ACC112 (cell line): ENCODE measurements at regions not wholly inside any gene's neighbourhood (a gene's known extent, or its start where the extent isn't known, plus 50 kb on each side); places are given as distances from the start of the nearest gene placed in this dataset.

Source experiments
- H2AFZ ChIP-seq: fragments of 200-600 bp; sonication (generic); one replicate; pipeline ENCODE4 v1.6.0; 2017; ENCODE audit warnings: antibody characterized with exemption, low read length; ENCODE audit not compliant: unreplicated experiment
- H3K27ac ChIP-seq: fragments of 200-600 bp; sonication (generic); 2 replicates; pipeline ENCODE4 v1.5.1; 2014; ENCODE audit warnings: low read depth, mild to moderate bottlenecking, antibody characterized with exemption, low read length, moderate library complexity
- H3K27me3 ChIP-seq: fragments of 200-600 bp; sonication (generic); 2 replicates; pipeline ENCODE4 v1.6.1; 2014; ENCODE audit warnings: mild to moderate bottlenecking, antibody characterized with exemption, low read length, moderate library complexity, mixed read lengths; ENCODE audit not compliant: insufficient read depth
- H3K36me3 ChIP-seq: fragments of 200-600 bp; sonication (generic); 2 replicates; pipeline ENCODE4 v1.6.1; 2016; ENCODE audit warnings: mild to moderate bottlenecking, antibody characterized with exemption, low read length, moderate library complexity, mixed read lengths; ENCODE audit not compliant: insufficient read depth
- H3K4me1 ChIP-seq: fragments of 200-600 bp; sonication (generic); one replicate; pipeline ENCODE4 v1.6.1; 2016; ENCODE audit warnings: low read length, mixed read lengths; ENCODE audit not compliant: insufficient read depth, unreplicated experiment, control insufficient read depth
- H3K4me3 ChIP-seq: fragments of 200-600 bp; sonication (generic); 2 replicates; pipeline ENCODE4 v1.5.1; 2014; ENCODE audit warnings: mild to moderate bottlenecking, low read depth, low read length
- H3K79me2 ChIP-seq: fragments of 200-600 bp; sonication (generic); one replicate; pipeline ENCODE4 v1.6.0; 2016; ENCODE audit warnings: low read length; ENCODE audit not compliant: control insufficient read depth, unreplicated experiment, insufficient read depth

DNA sequence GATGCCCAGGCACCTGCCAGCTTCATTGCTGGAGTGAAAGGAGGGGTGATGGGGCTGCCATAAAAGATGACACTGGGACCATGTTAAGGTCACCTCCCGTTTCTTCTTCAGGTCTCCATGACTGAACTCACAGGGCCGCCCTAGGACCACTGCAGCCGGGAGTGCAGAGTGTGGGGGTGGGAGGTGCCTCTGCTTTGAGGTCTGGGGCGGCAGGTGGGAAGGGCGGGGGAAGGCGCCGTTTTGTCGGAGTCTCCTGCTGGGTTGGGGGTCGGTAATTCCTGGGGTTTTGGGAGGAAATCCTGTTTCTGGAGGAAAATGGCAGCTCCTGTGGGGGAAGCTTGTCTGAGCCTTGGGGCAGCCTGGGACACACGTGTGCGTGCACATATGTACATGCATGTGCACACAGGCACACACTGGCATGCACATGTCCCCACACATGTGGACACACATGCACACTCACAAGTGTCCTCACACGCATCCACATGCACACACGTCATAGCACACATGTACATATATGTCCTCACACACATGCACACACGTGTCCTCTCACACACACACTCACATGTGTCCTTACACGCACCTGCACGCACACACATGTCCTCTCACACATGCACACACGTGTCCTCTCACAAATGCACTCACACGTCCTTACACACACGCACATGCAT is 990.9 kb downstream of the BRD1 start:
- H3K27ac ChIP-seq, result no peak overlapping the region
- H3K36me3 ChIP-seq, result no peaks in the 10 kb centered on the region

DNA sequence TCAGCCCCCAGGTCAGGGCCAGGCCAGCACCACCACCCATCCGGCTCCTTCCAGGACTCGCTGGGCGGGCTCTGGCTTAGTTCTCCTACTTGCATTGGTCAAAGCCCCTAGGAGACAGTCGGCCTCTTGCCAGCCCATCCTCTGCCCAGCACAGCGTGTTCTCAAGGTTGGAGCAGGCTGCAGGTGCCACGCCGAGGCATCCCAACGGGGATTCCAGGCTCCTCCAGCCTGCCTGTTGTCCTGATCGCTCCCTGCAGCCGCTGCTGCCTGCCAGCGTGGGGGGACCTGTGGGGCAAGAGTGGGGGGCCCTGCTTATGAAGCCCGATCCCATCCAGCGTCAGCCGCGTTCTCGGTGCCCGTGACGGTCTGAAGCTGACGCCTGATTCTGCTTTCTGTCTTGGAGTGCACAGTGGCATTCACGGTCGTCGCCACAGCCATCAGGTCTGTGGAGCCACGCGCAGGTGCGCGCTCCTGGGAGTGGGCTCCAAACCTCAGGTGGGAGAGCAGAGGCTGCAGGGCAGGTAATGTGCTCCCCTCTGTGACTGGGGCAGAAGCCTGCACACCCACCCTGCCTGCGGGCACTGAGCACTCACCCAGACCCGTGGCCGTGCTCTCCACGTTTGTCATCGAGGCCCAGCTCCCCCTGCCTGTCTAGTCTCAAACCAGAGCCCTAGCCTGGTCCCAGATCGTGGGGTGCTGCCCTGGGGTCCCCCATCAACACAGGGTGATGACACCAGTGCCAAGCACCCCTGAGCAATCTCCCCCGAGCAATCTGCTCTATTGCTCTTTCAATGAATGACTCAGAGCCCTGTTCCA is 991.6 kb downstream of the BRD1 start:
- no peak overlapping the region for H2AFZ ChIP-seq
- no peak overlapping the region for H3K27ac ChIP-seq
- no peaks in the 10 kb centered on the region for H3K36me3 ChIP-seq
- H3K27me3 ChIP-seq, result no peaks in the 10 kb centered on the region
- H3K4me3 ChIP-seq, result no peak overlapping the region
- no peaks in the 10 kb centered on the region for H3K4me1 ChIP-seq
- H3K79me2 ChIP-seq, result no peaks in the 10 kb centered on the region

More for the DNA sequence above, 990.9 kb downstream of the BRD1 start:
- H3K4me1 ChIP-seq, result no peaks in the 10 kb centered on the region
- no peaks in the 10 kb centered on the region for H3K27me3 ChIP-seq
- no peak overlapping the region for H3K4me3 ChIP-seq
- H2AFZ ChIP-seq, result no peak overlapping the region
- H3K79me2 ChIP-seq, result no peaks in the 10 kb centered on the region

DNA sequence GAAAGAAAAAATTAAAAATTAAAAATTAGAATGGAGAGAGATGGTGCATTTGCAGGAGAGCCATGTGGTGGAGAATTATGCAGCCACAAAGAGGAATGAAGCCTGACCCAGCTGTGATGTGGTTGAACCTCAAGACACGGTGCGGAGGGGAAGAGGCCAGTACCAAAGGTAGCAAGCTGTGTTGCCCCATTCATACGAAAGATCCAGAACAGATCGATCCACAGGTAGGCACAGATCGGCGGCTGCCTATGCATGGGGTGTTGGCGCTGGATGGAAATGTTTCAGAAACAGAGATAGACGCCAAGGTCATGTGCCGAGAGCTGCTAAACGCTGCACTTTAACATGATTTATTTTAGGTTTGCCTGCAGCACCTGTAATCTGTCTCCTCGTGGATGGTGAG is 992.3 kb downstream of the BRD1 start:
- Histone ChIP-seq H3K4me1 (no peaks in the 10 kb centered on the region), H3K27me3 (no peaks in the 10 kb centered on the region), H2AFZ (no peak overlapping the region), H3K79me2 (no peaks in the 10 kb centered on the region), H3K4me3 (no peak overlapping the region), H3K27ac (no peak overlapping the region), H3K36me3 (no peaks in the 10 kb centered on the region)

DNA sequence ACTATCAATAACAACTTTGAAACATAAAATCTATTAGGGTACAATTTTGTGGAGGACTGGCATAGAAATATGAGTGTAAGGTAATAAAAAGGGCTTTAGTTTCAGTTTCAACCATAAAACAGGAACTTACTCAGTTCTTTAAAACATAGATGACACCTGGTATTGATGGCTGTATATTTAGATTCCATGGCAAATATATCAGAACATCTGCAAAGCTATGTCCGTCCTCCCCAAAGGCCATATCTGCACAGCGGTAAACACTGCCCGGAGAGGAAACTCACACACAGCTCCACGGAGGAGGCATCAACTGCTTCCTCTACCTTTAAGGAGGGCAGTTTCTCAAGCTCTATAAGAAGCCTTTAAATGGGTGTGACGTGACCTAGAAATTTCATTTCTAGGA is 993.3 kb downstream of the BRD1 start:
- Histone ChIP-seq H3K4me1 (no peaks in the 10 kb centered on the region), H3K4me3 (no peak overlapping the region), H3K36me3 (no peaks in the 10 kb centered on the region), H2AFZ (no peak overlapping the region), H3K27me3 (no peaks in the 10 kb centered on the region), H3K79me2 (no peaks in the 10 kb centered on the region), H3K27ac (no peak overlapping the region)

DNA sequence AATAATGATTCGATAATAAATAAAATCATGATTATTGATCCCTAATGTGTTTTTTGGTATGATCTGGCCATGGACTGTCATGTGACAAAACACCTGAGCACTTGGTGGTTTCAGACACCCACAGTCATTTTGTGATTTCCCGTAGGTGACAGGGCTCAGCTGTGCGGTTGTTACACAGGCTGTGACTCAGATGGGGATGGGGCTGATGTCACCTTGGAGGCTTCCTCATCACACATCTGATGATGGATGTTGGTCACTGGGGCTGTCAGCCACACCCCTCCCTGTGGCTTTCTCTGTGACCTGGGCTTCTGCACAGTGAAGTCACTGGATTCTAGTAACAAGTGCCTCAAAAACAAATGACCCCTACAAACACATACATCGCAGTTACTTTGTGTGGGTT is 995.1 kb downstream of the BRD1 start:
- H3K27me3 ChIP-seq, result no peaks in the 10 kb centered on the region
- no peaks in the 10 kb centered on the region for H3K36me3 ChIP-seq
- no peaks in the 10 kb centered on the region for H3K79me2 ChIP-seq
- H3K4me1 ChIP-seq, result no peaks in the 10 kb centered on the region
- H3K4me3 ChIP-seq, result no peak overlapping the region
- no peak overlapping the region for H3K27ac ChIP-seq
- H2AFZ ChIP-seq, result no peak overlapping the region

DNA sequence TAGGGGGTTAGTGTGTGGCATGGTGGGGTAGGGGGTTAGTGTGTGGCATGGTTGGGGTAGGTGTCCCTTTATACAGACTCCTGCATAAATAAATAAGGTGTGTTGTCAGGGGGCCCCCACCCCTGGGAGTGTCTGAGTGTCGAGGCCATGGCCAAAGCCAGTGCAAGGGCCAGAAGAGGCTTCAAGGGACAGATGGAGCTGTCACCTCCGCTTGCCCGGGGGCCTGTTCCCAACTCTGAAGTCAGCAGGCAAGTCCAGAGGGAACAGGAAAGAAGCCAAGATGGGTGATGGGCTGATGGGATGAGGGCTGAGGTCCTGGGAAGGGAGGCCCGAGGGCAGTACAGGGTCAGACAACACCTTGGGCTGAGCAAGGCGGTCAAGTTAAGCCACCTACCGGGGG is 997.8 kb downstream of the BRD1 start:
- Histone ChIP-seq H3K27ac (no peak overlapping the region), H3K4me3 (no peak overlapping the region), H3K36me3 (no peaks in the 10 kb centered on the region), H3K79me2 (no peaks in the 10 kb centered on the region), H3K4me1 (no peaks in the 10 kb centered on the region), H2AFZ (no peak overlapping the region), H3K27me3 (no peaks in the 10 kb centered on the region)

DNA sequence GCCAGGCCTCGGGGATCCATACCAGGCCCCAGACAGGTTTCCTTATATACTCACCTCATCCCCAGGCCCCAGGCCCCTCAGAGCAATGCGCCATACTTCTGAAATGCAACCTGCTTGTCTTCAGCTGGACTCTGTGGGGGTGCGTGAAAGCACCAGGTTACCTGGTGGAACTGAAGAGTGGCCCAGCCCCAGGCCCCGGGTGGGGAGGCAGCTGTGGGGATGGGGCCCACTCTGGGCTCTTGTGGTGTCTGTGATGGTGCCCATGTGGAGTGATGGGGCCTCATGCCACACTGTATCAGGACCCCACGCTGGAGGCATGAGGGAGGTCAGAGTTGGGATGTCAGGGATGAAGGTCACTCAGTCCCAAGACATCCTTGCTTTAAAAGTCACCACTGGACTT is 999.0 kb downstream of the BRD1 start:
- Histone ChIP-seq H3K36me3 (no peaks in the 10 kb centered on the region), H3K4me1 (no peaks in the 10 kb centered on the region), H3K27me3 (no peaks in the 10 kb centered on the region), H3K4me3 (no peak overlapping the region), H3K79me2 (no peaks in the 10 kb centered on the region), H3K27ac (no peak overlapping the region), H2AFZ (no peak overlapping the region)

DNA sequence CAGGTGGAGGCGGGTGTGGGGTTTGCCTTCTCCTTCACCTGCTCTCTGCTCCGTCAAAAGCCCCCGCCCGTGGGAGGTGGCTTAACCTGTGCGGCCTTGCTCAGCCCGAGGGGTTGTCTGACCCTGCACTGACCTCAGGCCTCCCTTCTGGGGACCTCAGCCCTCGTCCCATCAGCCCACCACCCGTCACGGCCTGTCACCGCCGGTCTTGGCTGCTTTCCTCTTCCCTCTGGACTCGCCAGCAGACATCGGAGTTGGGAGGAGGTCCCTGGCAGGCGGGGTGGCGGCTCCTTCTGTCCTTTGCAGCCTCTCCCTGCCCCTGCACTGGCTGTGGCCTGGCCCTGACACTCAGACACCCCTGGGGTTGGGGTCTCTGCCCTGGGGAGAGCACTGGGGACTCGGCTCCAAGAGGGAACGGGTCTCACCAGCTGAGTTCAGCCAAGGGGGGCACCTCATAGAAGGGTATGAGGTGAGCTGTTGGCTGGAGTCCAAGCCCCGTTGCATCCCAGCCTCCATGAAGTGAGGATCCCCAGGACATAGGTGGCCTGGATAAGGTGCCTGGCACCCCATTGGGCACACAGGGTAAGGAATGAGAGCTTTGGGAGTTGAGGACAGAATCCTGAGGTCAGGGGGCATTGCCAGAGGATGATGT is 999.6 kb downstream of the BRD1 start:
- no peak overlapping the region for H2AFZ ChIP-seq
- H3K27me3 ChIP-seq, result no peaks in the 10 kb centered on the region
- no peaks in the 10 kb centered on the region for H3K36me3 ChIP-seq
- no peak overlapping the region for H3K4me3 ChIP-seq
- no peaks in the 10 kb centered on the region for H3K4me1 ChIP-seq
- H3K27ac ChIP-seq, result no peak overlapping the region
- H3K79me2 ChIP-seq, result no peaks in the 10 kb centered on the region

DNA sequence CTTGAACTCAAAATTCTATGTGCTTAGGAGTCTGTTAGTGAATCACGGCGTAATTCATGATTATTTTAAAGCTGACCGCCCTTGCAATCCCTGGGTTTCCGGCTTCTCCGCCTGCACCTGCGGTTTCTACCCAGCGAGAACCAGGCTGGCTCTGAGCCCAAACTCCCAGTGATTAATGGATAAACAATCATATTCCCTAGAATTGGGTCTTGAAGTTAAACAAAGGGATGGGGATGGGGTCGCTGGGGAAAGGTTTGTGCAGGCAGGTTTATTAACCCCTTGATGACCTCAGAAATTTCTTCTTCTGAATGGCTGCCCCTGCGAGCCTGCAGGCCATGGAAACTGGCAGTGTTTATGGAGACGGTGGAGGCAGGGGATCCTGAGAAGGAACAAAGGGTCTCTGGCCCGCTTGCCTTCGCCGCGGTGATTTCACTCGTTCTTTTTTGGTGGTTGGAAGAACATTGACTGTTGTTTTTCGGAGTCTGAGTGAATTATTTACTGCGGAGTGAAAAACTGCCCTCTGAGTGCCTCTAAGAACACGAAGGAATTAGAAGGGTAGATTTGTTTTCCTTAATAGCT is 1000.3 kb downstream of the BRD1 start:
- no peaks in the 10 kb centered on the region for H3K36me3 ChIP-seq
- H3K4me3 ChIP-seq, result no peak overlapping the region
- H3K27me3 ChIP-seq, result no peaks in the 10 kb centered on the region
- H3K4me1 ChIP-seq, result no peaks in the 10 kb centered on the region
- H3K79me2 ChIP-seq, result no peaks in the 10 kb centered on the region
- H3K27ac ChIP-seq, result no peak overlapping the region
- H2AFZ ChIP-seq, result no peak overlapping the region

DNA sequence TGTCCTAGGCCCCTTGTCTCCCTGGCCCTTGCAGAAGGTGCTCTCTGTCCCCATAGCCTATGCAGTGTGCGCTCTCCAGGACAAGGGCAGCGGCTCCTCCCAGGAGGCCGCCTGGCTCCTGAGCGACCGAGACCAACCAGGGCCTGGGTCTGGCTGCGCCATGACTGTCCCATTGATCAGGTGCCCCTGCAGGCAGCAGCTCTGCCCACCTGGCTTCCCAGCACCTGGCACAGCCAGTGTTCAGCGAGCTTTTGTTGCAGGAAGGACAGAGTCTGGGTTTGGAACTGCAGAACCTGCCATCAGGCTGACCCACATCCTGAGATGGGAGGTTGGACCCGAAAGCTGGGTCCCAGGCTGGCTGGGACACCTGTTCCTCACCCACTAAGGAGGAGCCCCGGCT is 1001.1 kb downstream of the BRD1 start:
- no peaks in the 10 kb centered on the region for H3K79me2 ChIP-seq
- no peak overlapping the region for H2AFZ ChIP-seq
- no peaks in the 10 kb centered on the region for H3K4me1 ChIP-seq
- H3K36me3 ChIP-seq, result no peaks in the 10 kb centered on the region
- no peaks in the 10 kb centered on the region for H3K27me3 ChIP-seq
- no peak overlapping the region for H3K4me3 ChIP-seq
- H3K27ac ChIP-seq, result no peak overlapping the region
